ENCODE measurements at regions not wholly inside any gene's neighbourhood (a gene's known extent, or its start where the extent isn't known, plus 50 kb on each side); places are given as distances from the start of the nearest gene placed in this dataset.
"Not testable (repeated sequence)": the region's sequence is repeated elsewhere in the genome, so short reads cannot be mapped to it uniquely, and the experiment has no call there.

DNA sequence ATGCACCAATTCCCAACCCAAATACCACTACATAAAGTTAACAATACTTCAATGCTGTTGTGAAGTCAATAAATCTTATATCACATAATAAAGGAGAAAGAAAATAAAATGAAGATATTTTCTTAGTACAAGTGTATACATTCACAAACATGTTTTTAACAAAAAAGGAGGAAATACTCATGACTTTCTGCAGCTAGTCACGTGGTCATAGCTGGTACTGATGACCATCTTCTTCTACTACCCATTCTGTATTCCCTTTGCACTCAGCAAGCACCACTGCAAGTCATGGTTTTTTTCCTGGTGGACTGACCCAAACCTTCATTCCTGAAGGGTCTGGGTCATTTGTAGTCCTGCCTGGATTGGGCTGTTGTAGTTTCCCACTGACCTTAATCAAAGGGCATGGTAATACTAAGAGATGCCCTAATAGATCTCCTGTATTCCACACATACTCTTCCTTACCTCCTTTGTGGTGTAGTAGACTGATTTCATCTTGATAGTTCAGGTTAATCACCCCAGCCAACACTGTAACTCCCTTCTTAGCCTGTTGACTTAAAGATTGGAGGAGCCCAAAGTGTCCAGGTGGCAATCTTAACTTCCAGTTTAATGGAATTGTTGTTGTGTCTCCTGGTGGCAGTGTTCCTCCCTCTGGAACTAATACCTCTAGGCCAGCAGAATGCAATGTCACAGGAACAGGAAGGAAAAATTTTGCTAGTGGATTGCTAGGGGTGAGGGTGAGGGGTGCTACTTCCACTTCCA is 83.1 kb upstream of the CYRIA start:
- H3K36me3 ChIP-seq (ENCODE audit: insufficient read depth, low read length); H2AFZ ChIP-seq (ENCODE audit: low read depth, low read length); H3K4me3 ChIP-seq (ENCODE audit: low read length); H3K9ac ChIP-seq (ENCODE audit: low read length); H3F3A ChIP-seq (ENCODE audit: insufficient read depth, low read length, poor library complexity, severe bottlenecking); H3K79me2 ChIP-seq (replicated peaks; ENCODE audit: insufficient read depth, low read length); H4K20me1 ChIP-seq (ENCODE audit: insufficient read depth); H3K9me2 ChIP-seq (ENCODE audit: insufficient read depth, low read length); H3K9me3 ChIP-seq (ENCODE audit: low read length); H3K27me3 ChIP-seq (ENCODE audit: insufficient read depth, low read depth, low read length); H3K4me2 ChIP-seq (ENCODE audit: low read length); H3K27ac ChIP-seq (ENCODE audit: low read length): not testable (repeated sequence)

DNA sequence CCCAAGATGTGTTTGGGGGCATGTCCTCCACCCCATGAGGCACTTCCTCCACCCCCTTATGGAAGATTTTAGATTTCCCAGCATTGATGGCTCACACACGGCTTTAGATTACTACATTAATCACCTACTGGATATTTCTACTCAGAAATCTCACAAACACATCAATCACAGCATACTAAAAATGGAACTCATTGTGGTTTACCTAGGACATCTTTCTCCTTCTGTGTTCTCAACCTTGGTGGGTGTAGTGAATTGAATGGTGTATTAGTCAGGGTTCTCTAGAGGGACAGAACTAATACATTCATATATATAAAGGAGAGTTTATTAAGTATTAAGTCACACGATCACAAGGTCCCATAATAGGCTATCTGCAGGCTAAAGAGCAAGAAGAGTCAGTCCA is 82.1 kb upstream of the CYRIA start:
- H3K27me3 ChIP-seq (ENCODE audit: insufficient read depth, low read depth, low read length) = no peaks in the 10 kb centered on the region
- H3K9me2 ChIP-seq (ENCODE audit: insufficient read depth, low read length) = no peaks in the 10 kb centered on the region
- TF ChIP-seq RAD21 (conservative IDR thresholded peaks at IDR 0.05) (no peak), EZH2 (IDR thresholded peaks at IDR 0.05; ENCODE audit: borderline replicate concordance, insufficient read depth, low read length, poor library complexity, severe bottlenecking) (no peak)
- no peak overlapping the region for H3K4me2 ChIP-seq (ENCODE audit: low read length)
- H3K4me3 ChIP-seq (ENCODE audit: low read length) = no peak overlapping the region
- H3K9ac ChIP-seq (ENCODE audit: low read length) = no peak overlapping the region
- no peaks in the 10 kb centered on the region for H3K36me3 ChIP-seq (ENCODE audit: insufficient read depth, low read length)
- H3K9me3 ChIP-seq (ENCODE audit: low read length) = no peaks in the 10 kb centered on the region
- no peaks in the 10 kb centered on the region for H3K79me2 ChIP-seq (replicated peaks; ENCODE audit: insufficient read depth, low read length)
- H2AFZ ChIP-seq (ENCODE audit: low read depth, low read length) = no peak overlapping the region
- H3F3A ChIP-seq (ENCODE audit: insufficient read depth, low read length, poor library complexity, severe bottlenecking) = no peaks in the 10 kb centered on the region
- no peak overlapping the region for H3K27ac ChIP-seq (ENCODE audit: low read length)
- H4K20me1 ChIP-seq (ENCODE audit: insufficient read depth) = no peaks in the 10 kb centered on the region

DNA sequence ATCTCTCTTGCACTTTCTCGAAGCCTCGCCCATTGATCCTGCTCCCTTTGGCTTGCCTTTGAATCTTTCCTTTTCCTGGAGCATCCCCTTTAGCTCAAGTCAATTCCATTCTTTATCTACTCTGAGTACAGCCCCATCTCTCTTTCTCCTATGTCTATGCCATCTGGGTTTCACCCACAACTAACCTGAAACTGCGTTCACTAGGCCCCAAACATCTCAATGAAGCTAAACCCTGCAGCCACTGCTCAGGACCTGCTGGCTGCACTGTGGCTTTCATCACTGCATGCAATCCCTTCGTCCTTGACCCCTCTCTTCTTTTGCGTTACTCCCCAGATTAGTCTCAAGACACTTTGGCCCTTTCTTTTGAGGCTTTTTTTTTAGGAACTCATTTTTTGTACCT is 81.6 kb upstream of the CYRIA start:
- TF ChIP-seq, protein P1, sequence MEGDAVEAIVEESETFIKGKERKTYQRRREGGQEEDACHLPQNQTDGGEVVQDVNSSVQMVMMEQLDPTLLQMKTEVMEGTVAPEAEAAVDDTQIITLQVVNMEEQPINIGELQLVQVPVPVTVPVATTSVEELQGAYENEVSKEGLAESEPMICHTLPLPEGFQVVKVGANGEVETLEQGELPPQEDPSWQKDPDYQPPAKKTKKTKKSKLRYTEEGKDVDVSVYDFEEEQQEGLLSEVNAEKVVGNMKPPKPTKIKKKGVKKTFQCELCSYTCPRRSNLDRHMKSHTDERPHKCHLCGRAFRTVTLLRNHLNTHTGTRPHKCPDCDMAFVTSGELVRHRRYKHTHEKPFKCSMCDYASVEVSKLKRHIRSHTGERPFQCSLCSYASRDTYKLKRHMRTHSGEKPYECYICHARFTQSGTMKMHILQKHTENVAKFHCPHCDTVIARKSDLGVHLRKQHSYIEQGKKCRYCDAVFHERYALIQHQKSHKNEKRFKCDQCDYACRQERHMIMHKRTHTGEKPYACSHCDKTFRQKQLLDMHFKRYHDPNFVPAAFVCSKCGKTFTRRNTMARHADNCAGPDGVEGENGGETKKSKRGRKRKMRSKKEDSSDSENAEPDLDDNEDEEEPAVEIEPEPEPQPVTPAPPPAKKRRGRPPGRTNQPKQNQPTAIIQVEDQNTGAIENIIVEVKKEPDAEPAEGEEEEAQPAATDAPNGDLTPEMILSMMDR (IDR thresholded peaks at IDR 0.05; ENCODE audit: poor library complexity, severe bottlenecking) = no peak
- no peak for TF ChIP-seq EP300 (conservative IDR thresholded peaks at IDR 0.05; ENCODE audit: poor library complexity, severe bottlenecking)
- TF ChIP-seq RAD21 (conservative IDR thresholded peaks at IDR 0.05) = no peak
- no peak for TF ChIP-seq MXI1 (conservative IDR thresholded peaks at IDR 0.05; ENCODE audit: poor library complexity, severe bottlenecking)
- TF ChIP-seq POLR2AphosphoS5 (IDR thresholded peaks at IDR 0.05) = no peak
- TF ChIP-seq TAF1 (IDR thresholded peaks at IDR 0.05; ENCODE audit: low read depth) = no peak
- TF ChIP-seq EZH2 (IDR thresholded peaks at IDR 0.05; ENCODE audit: borderline replicate concordance, insufficient read depth, low read length, poor library complexity, severe bottlenecking) = no peak
- TF ChIP-seq, protein P2, sequence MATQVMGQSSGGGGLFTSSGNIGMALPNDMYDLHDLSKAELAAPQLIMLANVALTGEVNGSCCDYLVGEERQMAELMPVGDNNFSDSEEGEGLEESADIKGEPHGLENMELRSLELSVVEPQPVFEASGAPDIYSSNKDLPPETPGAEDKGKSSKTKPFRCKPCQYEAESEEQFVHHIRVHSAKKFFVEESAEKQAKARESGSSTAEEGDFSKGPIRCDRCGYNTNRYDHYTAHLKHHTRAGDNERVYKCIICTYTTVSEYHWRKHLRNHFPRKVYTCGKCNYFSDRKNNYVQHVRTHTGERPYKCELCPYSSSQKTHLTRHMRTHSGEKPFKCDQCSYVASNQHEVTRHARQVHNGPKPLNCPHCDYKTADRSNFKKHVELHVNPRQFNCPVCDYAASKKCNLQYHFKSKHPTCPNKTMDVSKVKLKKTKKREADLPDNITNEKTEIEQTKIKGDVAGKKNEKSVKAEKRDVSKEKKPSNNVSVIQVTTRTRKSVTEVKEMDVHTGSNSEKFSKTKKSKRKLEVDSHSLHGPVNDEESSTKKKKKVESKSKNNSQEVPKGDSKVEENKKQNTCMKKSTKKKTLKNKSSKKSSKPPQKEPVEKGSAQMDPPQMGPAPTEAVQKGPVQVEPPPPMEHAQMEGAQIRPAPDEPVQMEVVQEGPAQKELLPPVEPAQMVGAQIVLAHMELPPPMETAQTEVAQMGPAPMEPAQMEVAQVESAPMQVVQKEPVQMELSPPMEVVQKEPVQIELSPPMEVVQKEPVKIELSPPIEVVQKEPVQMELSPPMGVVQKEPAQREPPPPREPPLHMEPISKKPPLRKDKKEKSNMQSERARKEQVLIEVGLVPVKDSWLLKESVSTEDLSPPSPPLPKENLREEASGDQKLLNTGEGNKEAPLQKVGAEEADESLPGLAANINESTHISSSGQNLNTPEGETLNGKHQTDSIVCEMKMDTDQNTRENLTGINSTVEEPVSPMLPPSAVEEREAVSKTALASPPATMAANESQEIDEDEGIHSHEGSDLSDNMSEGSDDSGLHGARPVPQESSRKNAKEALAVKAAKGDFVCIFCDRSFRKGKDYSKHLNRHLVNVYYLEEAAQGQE (IDR thresholded peaks at IDR 0.05; ENCODE audit: borderline replicate concordance) = no peak
- no peak for TF ChIP-seq SMC3 (conservative IDR thresholded peaks at IDR 0.05; ENCODE audit: poor library complexity)
- Histone ChIP-seq H3K9ac (ENCODE audit: low read length) (no peak overlapping the region), H3K79me2 (replicated peaks; ENCODE audit: insufficient read depth, low read length) (no peaks in the 10 kb centered on the region)

More for the DNA sequence above, 81.6 kb upstream of the CYRIA start:
- Histone ChIP-seq H3K36me3 (ENCODE audit: insufficient read depth, low read length) (no peaks in the 10 kb centered on the region), H3K9me3 (ENCODE audit: low read length) (no peaks in the 10 kb centered on the region), H3F3A (ENCODE audit: insufficient read depth, low read length, poor library complexity, severe bottlenecking) (no peaks in the 10 kb centered on the region), H3K9me2 (ENCODE audit: insufficient read depth, low read length) (no peaks in the 10 kb centered on the region), H3K27ac (ENCODE audit: low read length) (no peak overlapping the region), H2AFZ (ENCODE audit: low read depth, low read length) (no peak overlapping the region), H4K20me1 (ENCODE audit: insufficient read depth) (no peaks in the 10 kb centered on the region), H3K4me3 (ENCODE audit: low read length) (no peak overlapping the region), H3K27me3 (ENCODE audit: insufficient read depth, low read depth, low read length) (no peaks in the 10 kb centered on the region), H3K4me2 (ENCODE audit: low read length) (no peak overlapping the region)

Measured in neural cell (in vitro differentiated cells).